ENCODE measurements at regions not wholly inside any gene's neighbourhood (a gene's known extent, or its start where the extent isn't known, plus 50 kb on each side); places are given as distances from the start of the nearest gene placed in this dataset.
A peak's percentile ranks its signal among the peaks of the same experiment; 100 is the strongest.

DNA sequence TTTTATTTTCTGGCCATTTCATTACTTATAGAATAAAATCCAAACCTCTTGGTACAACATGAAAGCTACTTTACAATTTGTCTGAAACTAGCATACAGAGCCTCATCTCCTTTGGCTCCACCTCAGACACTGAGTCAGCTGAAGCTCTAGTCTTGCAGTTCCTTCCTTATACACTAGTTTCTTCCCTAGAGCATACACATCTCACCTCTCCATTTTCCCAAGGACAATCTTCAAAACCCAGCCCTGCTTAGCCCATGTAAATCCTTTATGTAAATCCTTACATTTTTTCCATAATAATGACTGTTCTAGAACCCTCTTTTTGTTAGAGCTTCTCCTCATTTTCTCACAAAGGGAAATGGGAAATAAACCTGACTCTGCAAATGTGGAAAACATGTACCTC, 463.4 kb downstream of the SLC16A7 start:
- no peaks in the 10 kb centered on the region for H3K36me3 ChIP-seq (ENCODE audit: control insufficient read depth in 2 of 2, extremely low read depth in 1 of 2, insufficient read depth in 2 of 2, low read length in 2 of 2)
- H3K79me2 ChIP-seq (ENCODE audit: control insufficient read depth, insufficient read depth, low read length), result no peaks in the 10 kb centered on the region
- H3K4me3 ChIP-seq (ENCODE audit: control insufficient read depth in 2 of 3, extremely low read depth in 1 of 3, insufficient read depth in 2 of 3, low read depth in 1 of 3, low read length in 3 of 3), result no peak overlapping the region
- dilution Hi-C loops (cut with MboI; ENCODE audit: extremely low pct_ligation_motif_present, low sequenced_read_pairs), result no loop called here
- TF ChIP-seq, protein P1, sequence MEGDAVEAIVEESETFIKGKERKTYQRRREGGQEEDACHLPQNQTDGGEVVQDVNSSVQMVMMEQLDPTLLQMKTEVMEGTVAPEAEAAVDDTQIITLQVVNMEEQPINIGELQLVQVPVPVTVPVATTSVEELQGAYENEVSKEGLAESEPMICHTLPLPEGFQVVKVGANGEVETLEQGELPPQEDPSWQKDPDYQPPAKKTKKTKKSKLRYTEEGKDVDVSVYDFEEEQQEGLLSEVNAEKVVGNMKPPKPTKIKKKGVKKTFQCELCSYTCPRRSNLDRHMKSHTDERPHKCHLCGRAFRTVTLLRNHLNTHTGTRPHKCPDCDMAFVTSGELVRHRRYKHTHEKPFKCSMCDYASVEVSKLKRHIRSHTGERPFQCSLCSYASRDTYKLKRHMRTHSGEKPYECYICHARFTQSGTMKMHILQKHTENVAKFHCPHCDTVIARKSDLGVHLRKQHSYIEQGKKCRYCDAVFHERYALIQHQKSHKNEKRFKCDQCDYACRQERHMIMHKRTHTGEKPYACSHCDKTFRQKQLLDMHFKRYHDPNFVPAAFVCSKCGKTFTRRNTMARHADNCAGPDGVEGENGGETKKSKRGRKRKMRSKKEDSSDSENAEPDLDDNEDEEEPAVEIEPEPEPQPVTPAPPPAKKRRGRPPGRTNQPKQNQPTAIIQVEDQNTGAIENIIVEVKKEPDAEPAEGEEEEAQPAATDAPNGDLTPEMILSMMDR (optimal IDR thresholded peaks at IDR 0.05 in 1 of 3, IDR thresholded peaks at IDR 0.05 in 1 of 3, conservative IDR thresholded peaks at IDR 0.05 in 1 of 3; ENCODE audit: extremely low read depth in 1 of 3, insufficient read depth in 2 of 3, low read length in 3 of 3), result peak in 1 of 3 experiments; percentile 7
- no peak for TF ChIP-seq EZH2 (IDR thresholded peaks at IDR 0.05; ENCODE audit: low read length)
- H3K27me3 ChIP-seq (ENCODE audit: control insufficient read depth, extremely low read depth, insufficient read depth, low read length), result no peaks in the 10 kb centered on the region
- peaks cover 4% of the 10 kb centered on the region for H3K4me1 ChIP-seq (ENCODE audit: control insufficient read depth, extremely low read depth, insufficient read depth, low read length)
- no peak overlapping the region for H3K4me2 ChIP-seq (ENCODE audit: control insufficient read depth, extremely low read depth, insufficient read depth, low read depth, low read length)
- no peaks in the 10 kb centered on the region for H3K9me3 ChIP-seq (ENCODE audit: control insufficient read depth, low read depth, low read length)
- H3K9ac ChIP-seq (ENCODE audit: control insufficient read depth, extremely low read depth, insufficient read depth, low read length), result no peak overlapping the region
- H3K9me1 ChIP-seq (ENCODE audit: control insufficient read depth, extremely low read depth, insufficient read depth, low read length), result no peaks in the 10 kb centered on the region
- DNase-seq (ENCODE audit: low read depth, low spot score), result no peak
- H3K27ac ChIP-seq (ENCODE audit: control insufficient read depth, insufficient read depth, low read length), result no peak overlapping the region
- peak; percentile 48 for FAIRE-seq
- peak overlapping the region; percentile 1 for H2AFZ ChIP-seq (ENCODE audit: control insufficient read depth, low read length)
- no peaks in the 10 kb centered on the region for H4K20me1 ChIP-seq (ENCODE audit: control insufficient read depth, extremely low read depth, insufficient read depth, low read length)

DNA sequence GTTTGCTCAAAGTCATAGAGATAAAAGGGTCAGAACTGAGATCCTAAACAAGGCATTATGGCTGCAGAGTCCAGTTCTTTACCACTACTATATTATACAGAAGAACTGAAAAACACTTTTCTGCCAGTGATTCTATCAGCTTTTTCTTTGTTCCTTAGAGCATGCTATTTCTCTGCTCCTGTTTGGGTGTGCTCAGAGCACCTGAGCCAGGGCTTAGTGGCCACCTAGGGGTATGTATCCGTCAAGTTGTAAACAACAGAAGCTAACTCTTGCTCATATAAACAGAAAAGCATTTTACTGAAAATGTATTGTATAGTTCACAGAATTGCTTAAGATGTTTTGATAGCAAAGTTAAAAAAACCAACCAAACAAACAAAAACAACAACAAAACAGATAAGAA, 470.8 kb downstream of the SLC16A7 start:
- no peaks in the 10 kb centered on the region for H3K27me3 ChIP-seq (ENCODE audit: control insufficient read depth, extremely low read depth, insufficient read depth, low read length)
- no peaks in the 10 kb centered on the region for H3K79me2 ChIP-seq (ENCODE audit: control insufficient read depth, insufficient read depth, low read length)
- no peak overlapping the region for H3K4me2 ChIP-seq (ENCODE audit: control insufficient read depth, extremely low read depth, insufficient read depth, low read depth, low read length)
- no peaks in the 10 kb centered on the region for H3K9me1 ChIP-seq (ENCODE audit: control insufficient read depth, extremely low read depth, insufficient read depth, low read length)
- DNase-seq (ENCODE audit: low read depth, low spot score) (no peak), FAIRE-seq (no peak)
- H3K9ac ChIP-seq (ENCODE audit: control insufficient read depth, extremely low read depth, insufficient read depth, low read length), result no peak overlapping the region
- no peaks in the 10 kb centered on the region for H3K9me3 ChIP-seq (ENCODE audit: control insufficient read depth, low read depth, low read length)
- H3K27ac ChIP-seq (ENCODE audit: control insufficient read depth, insufficient read depth, low read length), result no peak overlapping the region
- peaks cover 15% of the 10 kb centered on the region for H3K4me1 ChIP-seq (ENCODE audit: control insufficient read depth, extremely low read depth, insufficient read depth, low read length)
- no peak overlapping the region for H2AFZ ChIP-seq (ENCODE audit: control insufficient read depth, low read length)
- H4K20me1 ChIP-seq (ENCODE audit: control insufficient read depth, extremely low read depth, insufficient read depth, low read length), result no peaks in the 10 kb centered on the region
- dilution Hi-C loops (cut with MboI; ENCODE audit: extremely low pct_ligation_motif_present, low sequenced_read_pairs), result no loop called here
- no peak for TF ChIP-seq EZH2 (IDR thresholded peaks at IDR 0.05; ENCODE audit: low read length)
- TF ChIP-seq, protein P1 (optimal IDR thresholded peaks at IDR 0.05 in 1 of 3, IDR thresholded peaks at IDR 0.05 in 1 of 3, conservative IDR thresholded peaks at IDR 0.05 in 1 of 3; ENCODE audit: extremely low read depth in 1 of 3, insufficient read depth in 2 of 3, low read length in 3 of 3), result no peak
- H3K4me3 ChIP-seq (ENCODE audit: control insufficient read depth in 2 of 3, extremely low read depth in 1 of 3, insufficient read depth in 2 of 3, low read depth in 1 of 3, low read length in 3 of 3), result no peak overlapping the region
- H3K36me3 ChIP-seq (ENCODE audit: control insufficient read depth in 2 of 2, extremely low read depth in 1 of 2, insufficient read depth in 2 of 2, low read length in 2 of 2), result no peaks in the 10 kb centered on the region
